Kidney glomerular epithelial cell (primary cell): ENCODE measurements at regions not wholly inside any gene's neighbourhood (a gene's known extent, or its start where the extent isn't known, plus 50 kb on each side); places are given as distances from the start of the nearest gene placed in this dataset.
A peak's percentile ranks its signal among the peaks of the same experiment; 100 is the strongest.
"Not testable (repeated sequence)": the region's sequence is repeated elsewhere in the genome, so short reads cannot be mapped to it uniquely, and the experiment has no call there.

Experiments used
- DNase-seq: peaks from one replicate; lab custom pipeline; 2025; lab: John Stamatoyannopoulos, UW

GRCh38 chr7:25454020-25454419 is 225.7 kb upstream of the NPVF start:
- no peak for DNase-seq

GRCh38 chr7:25454562-25455041 is 226.3 kb upstream of the NPVF start:
- DNase-seq = no peak

DNA sequence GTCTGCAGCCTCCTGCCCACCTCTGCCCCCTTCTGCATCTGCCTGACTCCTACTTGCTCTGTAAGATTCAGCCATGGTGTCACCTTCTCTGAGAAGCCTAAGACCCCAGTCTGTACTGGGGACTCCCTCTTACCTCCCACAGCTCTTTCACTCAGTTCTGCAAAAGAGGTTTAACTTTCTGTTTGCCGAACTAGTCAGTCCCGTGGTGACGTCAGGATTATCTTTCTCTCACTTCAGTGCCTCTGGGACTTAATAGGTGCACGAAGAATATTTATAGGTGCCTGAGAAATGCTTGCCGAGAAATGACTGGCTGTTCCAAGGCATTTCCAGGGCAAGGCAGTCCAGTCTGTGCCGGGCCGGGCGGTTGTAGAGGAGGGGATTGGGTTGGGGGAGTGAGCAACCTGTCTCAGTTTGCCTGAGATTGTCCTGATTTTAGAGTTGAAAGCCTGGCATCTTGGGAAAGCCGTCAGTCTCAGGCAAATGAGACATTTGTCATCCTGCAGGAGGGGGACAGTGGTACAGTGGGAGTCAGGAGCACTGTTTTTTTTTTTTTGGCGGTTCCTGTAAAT is 227.5 kb upstream of the NPVF start:
- DNase-seq = no peak

DNA sequence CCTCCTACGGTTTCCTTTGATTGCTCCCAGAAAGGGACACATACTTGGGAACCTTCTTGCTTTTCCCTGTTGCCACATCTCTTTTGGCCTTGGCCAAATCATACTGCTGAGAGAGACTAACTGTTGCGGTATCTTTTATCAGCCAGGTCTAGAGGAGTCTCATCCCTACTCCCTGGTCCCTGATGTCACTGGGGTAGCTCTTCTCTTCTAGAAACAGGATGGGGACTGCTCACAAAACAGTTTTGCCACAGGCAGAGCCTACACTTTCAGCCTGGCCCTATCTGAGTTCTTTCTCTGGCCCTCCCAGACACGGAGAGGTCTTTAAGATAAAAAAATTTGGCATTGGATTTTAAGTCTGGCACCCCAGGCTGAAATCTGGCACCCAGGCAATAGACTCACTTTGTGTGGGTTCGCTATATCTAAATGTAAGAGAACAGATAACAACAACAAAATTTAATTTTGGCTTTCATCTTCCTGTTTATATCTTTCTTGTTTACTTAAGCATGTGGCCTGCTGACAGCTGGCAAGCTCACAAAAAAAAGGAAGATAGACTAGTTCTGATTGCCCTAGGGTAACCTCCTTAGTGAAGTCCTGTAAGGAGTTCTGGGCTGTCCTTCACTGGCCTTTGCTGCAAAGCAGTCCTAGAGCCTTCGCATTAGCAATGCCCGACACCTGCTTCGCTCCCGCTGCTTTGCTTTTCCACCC is 228.3 kb upstream of the NPVF start:
- no peak for DNase-seq

DNA sequence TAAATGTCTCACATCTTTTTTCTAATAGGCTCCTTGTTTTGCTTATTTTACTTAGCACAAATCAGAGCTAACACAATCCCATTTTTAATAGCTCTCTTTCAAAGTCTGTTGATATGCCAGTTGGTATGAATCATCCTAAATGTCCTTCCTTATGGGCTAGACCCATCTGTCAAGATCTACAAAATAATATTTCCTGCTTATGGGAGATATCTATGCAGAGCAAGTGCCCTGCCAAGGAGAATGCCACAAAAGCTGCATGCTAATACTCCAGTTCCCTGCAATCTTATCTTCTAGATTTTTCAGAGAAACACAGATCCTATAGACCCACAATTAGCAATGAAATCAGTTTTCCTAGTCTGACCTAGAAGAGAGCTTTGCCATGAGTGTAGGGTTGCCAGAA is 230.8 kb upstream of the NPVF start:
- DNase-seq = no peak

GRCh38 chr7:25460433-25460832 is 232.1 kb upstream of the NPVF start:
- no peak for DNase-seq

- no peak for DNase-seq
Observed at GRCh38 chr7:25469669-25470068, 241.4 kb upstream of the NPVF start.

- no peak for DNase-seq
Observed at GRCh38 chr7:25476863-25477499, 248.7 kb upstream of the NPVF start.

DNA sequence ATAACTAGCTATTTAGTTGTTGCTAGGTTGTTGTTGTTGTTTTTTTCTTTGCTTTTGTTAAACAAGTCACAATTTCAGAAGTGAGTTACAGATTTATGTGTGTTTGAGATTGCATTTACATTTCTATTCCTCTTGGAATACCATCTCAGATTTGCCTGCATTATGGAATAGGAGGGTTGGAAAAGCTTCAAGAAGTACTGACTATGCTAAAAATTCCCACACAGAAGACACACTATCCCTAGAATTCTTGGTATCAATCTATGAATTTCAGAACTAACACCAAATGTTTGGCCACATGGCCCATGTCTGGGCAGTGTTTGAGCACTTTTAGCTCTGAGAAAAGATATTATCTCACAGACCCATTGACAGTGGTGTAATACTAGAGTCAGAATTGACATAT is 249.9 kb upstream of the NPVF start:
- DNase-seq = not testable (repeated sequence)

- peak; percentile 36 for DNase-seq
Observed at GRCh38 chr7:25478925-25479324, 250.6 kb upstream of the NPVF start.

GRCh38 chr7:25481891-25482290 is 253.6 kb upstream of the NPVF start:
- DNase-seq = no peak

GRCh38 chr7:25482631-25483030 is 254.3 kb upstream of the NPVF start:
- DNase-seq = no peak

GRCh38 chr7:25485026-25485425 is 256.7 kb upstream of the NPVF start:
- no peak for DNase-seq

DNA sequence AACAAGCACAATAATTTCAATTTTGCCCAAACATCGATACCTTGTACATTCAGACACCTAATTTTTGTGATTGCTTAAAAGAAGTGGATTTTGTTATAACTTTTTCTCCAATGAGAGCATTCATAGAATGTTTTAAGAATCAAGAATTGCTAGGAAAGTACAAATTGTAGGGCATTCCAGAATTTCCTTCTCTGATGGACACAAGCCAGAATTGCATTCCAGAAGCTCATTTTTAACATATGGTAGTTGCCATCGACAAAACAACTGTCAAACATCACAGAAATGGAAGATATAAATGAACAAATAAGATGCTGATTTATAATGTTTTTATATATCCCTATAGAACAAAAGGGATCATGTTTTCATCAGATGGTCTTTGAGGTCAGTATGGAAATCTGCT is 258.4 kb upstream of the NPVF start:
- DNase-seq = no peak

DNA sequence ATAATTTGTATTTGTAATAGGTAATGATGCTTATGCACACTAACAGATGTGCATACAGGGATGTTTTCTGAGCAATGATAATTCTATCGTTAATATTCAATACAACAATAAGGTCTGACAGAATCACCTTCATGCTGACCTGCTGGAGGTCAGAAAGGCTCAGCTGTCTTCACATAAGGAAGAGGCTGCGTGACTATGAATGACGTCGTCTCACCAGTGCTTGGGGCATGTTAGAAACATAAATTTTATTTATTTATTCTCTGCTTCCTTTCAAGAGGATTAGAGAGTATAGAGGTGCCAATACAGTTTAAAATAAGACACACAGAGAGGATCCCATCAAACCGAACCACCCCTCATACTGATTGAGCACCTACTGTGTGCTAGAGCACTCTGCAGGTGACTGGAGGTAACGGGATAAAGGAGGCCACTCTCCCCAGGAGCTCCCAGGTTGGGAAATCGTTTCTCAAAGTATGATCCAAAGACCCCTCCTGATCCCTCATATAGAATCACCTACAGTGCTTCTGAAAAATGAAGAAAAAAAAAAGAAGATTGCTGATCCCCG is 265.6 kb upstream of the NPVF start:
- DNase-seq = no peak

DNA sequence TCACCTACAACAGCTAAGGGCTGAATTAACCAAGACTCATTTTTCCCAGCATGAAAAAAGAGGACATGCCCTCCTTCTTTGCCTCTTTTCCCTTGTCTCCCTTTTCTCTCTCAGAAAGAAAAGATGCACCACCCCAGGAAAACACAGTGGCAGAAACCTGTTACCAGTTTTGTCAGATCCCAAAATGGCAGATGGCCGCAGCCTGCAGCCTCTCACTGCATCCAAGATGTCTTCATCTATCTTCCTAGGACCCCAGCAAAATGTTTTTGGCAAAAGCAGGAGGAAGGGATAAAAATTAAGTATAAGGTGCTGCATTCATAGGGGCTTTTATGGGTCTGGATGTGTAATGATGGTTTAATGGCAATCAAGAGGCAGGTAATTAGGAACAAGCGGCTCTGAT is 266.6 kb upstream of the NPVF start:
- no peak for DNase-seq

DNA sequence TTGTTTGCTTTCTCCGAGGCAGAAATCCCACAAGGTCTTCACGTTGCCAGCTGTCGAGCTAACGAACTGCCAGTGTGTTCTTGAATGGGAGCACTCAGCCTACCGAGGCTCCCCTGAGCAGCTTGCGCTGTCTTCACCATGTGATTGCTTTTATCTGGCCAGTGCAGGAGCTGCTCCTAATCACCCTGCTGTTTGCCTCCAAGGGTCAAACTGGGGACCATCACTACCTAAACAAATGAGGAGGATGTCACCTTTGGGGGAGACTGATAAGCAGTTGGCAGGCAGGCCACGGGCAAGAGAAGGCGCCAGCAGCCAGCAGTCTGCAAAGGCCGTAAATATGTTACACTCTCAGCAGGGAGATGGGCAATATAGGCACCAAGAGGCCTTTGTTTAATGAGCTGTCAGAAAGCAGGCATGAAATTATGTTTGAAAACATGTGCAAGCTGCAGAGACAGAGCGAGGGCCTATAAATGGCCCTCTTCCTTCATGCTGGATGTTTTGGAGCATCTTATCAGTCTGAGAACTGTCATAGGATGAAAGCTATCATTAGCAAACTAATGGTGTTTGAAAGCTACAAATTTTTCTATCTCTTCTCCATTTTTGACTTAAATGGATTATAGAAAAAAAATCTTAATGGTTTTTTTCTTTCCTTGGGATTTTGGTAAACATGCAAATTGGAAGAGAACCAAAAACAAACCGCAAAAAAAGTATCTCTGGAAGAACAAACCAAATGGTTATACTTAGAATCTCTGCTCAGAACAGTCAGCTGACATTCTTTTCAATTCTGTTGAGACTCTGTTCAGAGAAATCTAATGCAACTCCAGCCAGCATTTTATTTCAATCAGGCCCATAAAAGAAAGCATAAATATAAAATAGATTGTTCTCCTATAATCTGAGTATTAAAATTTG is 267.3 kb upstream of the NPVF start:
- no peak for DNase-seq

- no peak for DNase-seq
Observed at GRCh38 chr7:25496476-25497368, 268.4 kb upstream of the NPVF start.

DNA sequence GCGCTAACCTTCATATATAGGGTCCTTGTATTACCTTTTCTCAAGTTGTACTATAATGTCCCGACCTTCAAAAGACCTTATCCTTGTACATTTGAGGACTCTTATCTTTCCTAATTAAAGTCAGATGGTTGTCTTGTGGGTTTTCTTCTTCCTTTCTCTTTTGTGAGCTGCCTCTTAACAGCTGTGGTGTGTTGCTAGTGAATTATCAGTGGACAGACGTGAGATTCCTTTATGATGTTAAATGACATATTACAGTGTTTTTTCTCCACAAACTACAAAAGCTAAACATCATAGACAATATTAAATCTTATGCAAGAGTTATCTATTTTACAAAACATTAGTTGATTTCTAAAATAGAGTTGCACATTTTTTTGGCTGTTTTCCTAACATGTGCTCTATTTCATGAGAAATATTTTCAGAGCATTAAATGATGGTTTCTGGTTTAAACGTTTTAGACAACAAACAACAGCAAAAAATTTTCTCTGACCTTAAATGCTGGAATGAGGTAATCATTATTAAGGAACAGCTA is 272.2 kb upstream of the NPVF start:
- no peak for DNase-seq

DNA sequence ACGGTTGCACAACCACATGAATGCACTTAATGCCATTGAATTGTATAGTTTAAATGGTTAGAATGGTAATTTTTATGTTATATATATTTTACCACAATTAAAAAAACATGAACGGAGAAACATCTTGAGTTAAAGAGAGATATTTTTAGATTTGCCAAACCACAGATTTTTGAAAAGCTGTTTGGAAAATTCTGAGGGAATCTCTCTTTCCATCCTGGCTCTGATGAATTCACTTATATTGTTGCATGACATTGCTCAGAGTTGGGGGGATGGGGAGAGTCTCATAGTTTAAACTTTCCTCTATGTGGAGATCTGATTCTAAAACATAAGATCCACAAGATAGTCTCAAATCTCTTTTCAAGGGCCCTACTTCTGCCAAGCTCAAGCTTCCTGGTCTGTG is 275.0 kb upstream of the NPVF start:
- no peak for DNase-seq
